DND-41 (cell line): ENCODE measurements at regions not wholly inside any gene's neighbourhood (a gene's known extent, or its start where the extent isn't known, plus 50 kb on each side); places are given as distances from the start of the nearest gene placed in this dataset.

ENCODE experiments used
- ATAC-seq: fragments of 200-7000 bp; cut with Tn5 transposase; 3 replicates; pipeline ENCODE4 v1.9.1; 2021; ENCODE audit warnings: low read depth; ENCODE audit not compliant: insufficient read depth
- DNase-seq: peaks from one replicate; pipeline ENCODE4 v3.0.0-alpha.2; 2020
- H2AFZ ChIP-seq: 2 replicates; pipeline ENCODE4 v1.6.0; 2012; ENCODE audit warnings: low read depth, low read length
- H3K27ac ChIP-seq: 2 replicates; pipeline ENCODE4 v1.5.1; 2012; ENCODE audit warnings: low read length, inconsistent platforms
- H3K27me3 ChIP-seq: fragments of 200-600 bp; sonication (generic); 2 replicates; pipeline ENCODE4 v1.6.0; 2012; ENCODE audit warnings: low read length, mild to moderate bottlenecking, inconsistent platforms; ENCODE audit not compliant: insufficient read depth, poor library complexity
- H3K36me3 ChIP-seq: 2 replicates; pipeline ENCODE4 v1.5.1; 2012; ENCODE audit warnings: low read length, inconsistent platforms; ENCODE audit not compliant: insufficient read depth
- H3K4me1 ChIP-seq: 2 replicates; pipeline ENCODE4 v1.5.1; 2012; ENCODE audit warnings: mild to moderate bottlenecking, low read length; ENCODE audit not compliant: insufficient read depth
- H3K4me2 ChIP-seq: 2 replicates; pipeline ENCODE4 v1.6.0; 2012; ENCODE audit warnings: mild to moderate bottlenecking, moderate library complexity, low read length, inconsistent platforms; ENCODE audit not compliant: insufficient read depth
- H3K4me3 ChIP-seq, 2 experiments: fragments of 200-600 bp in 1 of 2; shearing (Covaris generic) in 1 of 2; 2 replicates each; pipeline ENCODE4 v1.5.1; 2012 to 2016; ENCODE audit warnings: inconsistent platforms in 2 of 2, low read length in 2 of 2, mild to moderate bottlenecking in 2 of 2, low read depth in 1 of 2, moderate library complexity in 1 of 2
- H3K79me2 ChIP-seq: 2 replicates; pipeline ENCODE4 v1.6.0; 2012; ENCODE audit warnings: low read length, inconsistent platforms; ENCODE audit not compliant: insufficient read depth
- H3K9ac ChIP-seq: 2 replicates; pipeline ENCODE4 v1.6.0; 2012; ENCODE audit warnings: low read depth, mild to moderate bottlenecking, inconsistent platforms, low read length, moderate library complexity
- H3K9me3 ChIP-seq: 2 replicates; pipeline ENCODE4 v1.5.1; 2012; ENCODE audit warnings: low read length, moderate library complexity, mild to moderate bottlenecking, inconsistent platforms; ENCODE audit not compliant: insufficient read depth, severe bottlenecking
- H4K20me1 ChIP-seq: 2 replicates; pipeline ENCODE4 v1.6.0; 2012; ENCODE audit warnings: low read length; ENCODE audit not compliant: insufficient read depth
- EZH2 ChIP-seq: IDR thresholded peaks from 3 replicates; pipeline ENCODE4 v1.6.1; 2012; ENCODE audit warnings: borderline replicate concordance, low read depth, mild to moderate bottlenecking, moderate library complexity, low read length, inconsistent platforms; ENCODE audit not compliant: severe bottlenecking
- TF ChIP-seq, protein P1 (sequence below): IDR thresholded peaks from 2 replicates; pipeline ENCODE4 v1.5.1; 2012; ENCODE audit warnings: borderline replicate concordance, low read length, moderate library complexity, mild to moderate bottlenecking; ENCODE audit not compliant: poor library complexity, severe bottlenecking; ENCODE audit errors: extremely low read depth

DNA sequence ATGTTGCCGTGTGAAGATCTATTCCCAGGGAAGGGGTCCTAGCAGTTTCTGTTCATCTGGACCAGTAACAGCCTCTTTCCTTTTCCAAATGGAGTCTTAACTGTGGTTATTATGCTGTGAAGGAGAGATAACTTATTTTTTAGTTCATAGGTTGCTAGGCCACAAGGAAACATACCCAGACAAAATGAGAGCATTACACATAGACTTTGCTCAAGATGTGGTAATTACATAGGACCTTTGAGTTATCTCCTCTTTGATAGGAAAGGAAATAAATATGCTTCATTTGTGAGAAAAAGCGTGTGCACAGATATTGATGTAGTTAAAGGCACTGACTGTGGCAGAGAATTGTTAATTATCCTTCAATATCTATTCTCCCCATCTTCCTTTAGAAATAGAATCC, 52.5 kb upstream of the SNX2 start:
- Histone ChIP-seq H2AFZ (no peak overlapping the region), H3K27me3 (no peaks in the 10 kb centered on the region)
- TF ChIP-seq EZH2: no peak
- TF ChIP-seq, protein P1, sequence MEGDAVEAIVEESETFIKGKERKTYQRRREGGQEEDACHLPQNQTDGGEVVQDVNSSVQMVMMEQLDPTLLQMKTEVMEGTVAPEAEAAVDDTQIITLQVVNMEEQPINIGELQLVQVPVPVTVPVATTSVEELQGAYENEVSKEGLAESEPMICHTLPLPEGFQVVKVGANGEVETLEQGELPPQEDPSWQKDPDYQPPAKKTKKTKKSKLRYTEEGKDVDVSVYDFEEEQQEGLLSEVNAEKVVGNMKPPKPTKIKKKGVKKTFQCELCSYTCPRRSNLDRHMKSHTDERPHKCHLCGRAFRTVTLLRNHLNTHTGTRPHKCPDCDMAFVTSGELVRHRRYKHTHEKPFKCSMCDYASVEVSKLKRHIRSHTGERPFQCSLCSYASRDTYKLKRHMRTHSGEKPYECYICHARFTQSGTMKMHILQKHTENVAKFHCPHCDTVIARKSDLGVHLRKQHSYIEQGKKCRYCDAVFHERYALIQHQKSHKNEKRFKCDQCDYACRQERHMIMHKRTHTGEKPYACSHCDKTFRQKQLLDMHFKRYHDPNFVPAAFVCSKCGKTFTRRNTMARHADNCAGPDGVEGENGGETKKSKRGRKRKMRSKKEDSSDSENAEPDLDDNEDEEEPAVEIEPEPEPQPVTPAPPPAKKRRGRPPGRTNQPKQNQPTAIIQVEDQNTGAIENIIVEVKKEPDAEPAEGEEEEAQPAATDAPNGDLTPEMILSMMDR: no peak

DNA sequence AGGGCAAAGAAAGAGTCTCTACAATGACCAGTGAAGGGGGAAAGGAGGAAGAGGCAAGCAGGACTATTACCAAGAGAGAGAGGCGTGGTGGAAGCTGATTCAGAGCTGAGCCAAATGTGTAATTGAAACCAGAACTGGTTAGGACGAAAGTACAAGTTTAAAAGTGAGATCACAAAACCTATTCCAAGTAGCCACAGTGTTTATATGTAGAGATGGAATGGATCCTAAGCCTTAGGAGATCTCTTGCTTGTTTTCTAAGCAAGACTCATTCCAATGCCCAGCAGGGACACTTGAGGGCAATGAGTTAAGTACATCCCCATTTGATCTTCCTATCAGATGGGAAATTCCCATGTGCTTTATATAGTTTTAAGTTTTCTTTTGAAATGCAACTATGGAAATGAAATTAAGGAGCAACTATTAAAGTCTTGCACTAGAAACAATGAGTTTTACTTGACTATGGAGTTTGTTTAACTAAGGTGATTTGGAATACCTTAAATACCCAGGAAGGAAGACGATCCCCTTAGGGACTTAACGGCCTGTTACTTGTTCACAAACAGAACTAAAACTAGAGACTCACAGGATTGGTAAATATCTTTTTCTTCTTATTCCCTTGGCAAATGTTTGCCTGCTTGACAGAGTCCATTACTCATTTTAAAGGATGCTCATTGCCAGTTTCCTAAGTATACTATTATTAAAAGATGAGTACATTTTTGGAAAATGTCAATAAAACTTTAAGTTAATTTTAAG, 51.1 kb upstream of the SNX2 start:
- no peaks in the 10 kb centered on the region for H3K27me3 ChIP-seq
- no peaks in the 10 kb centered on the region for H3K79me2 ChIP-seq
- H3K4me2 ChIP-seq: no peak overlapping the region
- no peaks in the 10 kb centered on the region for H4K20me1 ChIP-seq
- H3K36me3 ChIP-seq: no peaks in the 10 kb centered on the region
- H3K4me1 ChIP-seq: no peaks in the 10 kb centered on the region
- H3K9me3 ChIP-seq: no peaks in the 10 kb centered on the region
- no peak for ATAC-seq
- TF ChIP-seq EZH2: no peak
- TF ChIP-seq, protein P1: no peak
- DNase-seq: no peak
- H3K27ac ChIP-seq: no peak overlapping the region
- no peak overlapping the region for H3K9ac ChIP-seq
- H3K4me3 ChIP-seq: no peak overlapping the region
- no peak overlapping the region for H2AFZ ChIP-seq

More for the DNA sequence above, 52.5 kb upstream of the SNX2 start:
- Histone ChIP-seq H3K4me3 (no peak overlapping the region), H4K20me1 (no peaks in the 10 kb centered on the region), H3K9ac (no peak overlapping the region), H3K4me1 (no peaks in the 10 kb centered on the region), H3K27ac (no peak overlapping the region), H3K79me2 (no peaks in the 10 kb centered on the region), H3K36me3 (no peaks in the 10 kb centered on the region), H3K4me2 (no peak overlapping the region), H3K9me3 (no peaks in the 10 kb centered on the region)
- ATAC-seq: no peak
- no peak for DNase-seq
